ENCODE measurements at regions not wholly inside any gene's neighbourhood (a gene's known extent, or its start where the extent isn't known, plus 50 kb on each side); places are given as distances from the start of the nearest gene placed in this dataset.

- peaks cover 52% of the 10 kb centered on the region for H3K4me1 Mint-ChIP-seq (ENCODE audit: low read depth, unreplicated experiment)
- peak overlapping the region; percentile 13 for H3K27ac Mint-ChIP-seq (ENCODE audit: unreplicated experiment)
These were observed 99.0 kb upstream of the PLXNA2 start for GRCh38 chr1:208343226-208343625.

GRCh38 chr1:208344202-208344857 lies 100.1 kb upstream of the PLXNA2 start:
- peaks cover 16% of the 10 kb centered on the region for H3K27me3 Mint-ChIP-seq (ENCODE audit: unreplicated experiment)
- H3K4me1 Mint-ChIP-seq (ENCODE audit: low read depth, unreplicated experiment), result peaks cover 57% of the 10 kb centered on the region
- no peak overlapping the region for H3K4me3 Mint-ChIP-seq (ENCODE audit: unreplicated experiment)
- peak overlapping the region; percentile 35 for H3K27ac Mint-ChIP-seq (ENCODE audit: unreplicated experiment)
- no peak for DNase-seq
- peaks cover 9% of the 10 kb centered on the region for H3K9me3 Mint-ChIP-seq (ENCODE audit: unreplicated experiment)
- peaks cover 4% of the 10 kb centered on the region for H3K36me3 Mint-ChIP-seq (ENCODE audit: unreplicated experiment)
- TF ChIP-seq CTCF (IDR thresholded peaks at IDR 0.05; ENCODE audit: partially characterized antibody, unreplicated experiment), result no peak

More at GRCh38 chr1:208343226-208343625, 99.0 kb upstream of the PLXNA2 start:
- H3K36me3 Mint-ChIP-seq (ENCODE audit: unreplicated experiment), result peaks cover 4% of the 10 kb centered on the region
- H3K9me3 Mint-ChIP-seq (ENCODE audit: unreplicated experiment), result peaks cover 7% of the 10 kb centered on the region
- no peak overlapping the region for H3K4me3 Mint-ChIP-seq (ENCODE audit: unreplicated experiment)
- DNase-seq, result no peak
- H3K27me3 Mint-ChIP-seq (ENCODE audit: unreplicated experiment), result peaks cover 10% of the 10 kb centered on the region
- TF ChIP-seq CTCF (IDR thresholded peaks at IDR 0.05; ENCODE audit: partially characterized antibody, unreplicated experiment), result no peak

DNA sequence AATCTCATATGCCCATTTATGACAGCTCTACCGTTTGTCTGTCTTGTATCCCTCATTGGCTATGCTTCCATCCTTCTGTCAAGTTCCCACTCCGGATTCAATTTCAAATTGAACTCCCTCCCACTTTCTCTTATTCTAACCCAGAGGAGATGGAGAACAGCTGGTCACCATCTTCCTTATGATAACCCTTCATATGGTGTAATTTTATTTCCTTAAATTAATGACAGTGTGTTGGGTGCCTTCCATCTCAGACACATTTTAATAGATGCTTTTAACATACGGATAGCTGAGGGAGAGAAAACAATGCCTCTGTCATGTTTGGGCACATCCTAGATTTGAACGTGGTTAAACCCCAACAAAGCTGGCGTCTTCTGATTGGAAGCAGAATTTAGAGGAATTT lies 103.0 kb upstream of the PLXNA2 start:
- Mint-ChIP-seq H3K27me3 (ENCODE audit: unreplicated experiment) (peaks cover 20% of the 10 kb centered on the region), H3K27ac (ENCODE audit: unreplicated experiment) (peak overlapping the region; percentile 25), H3K36me3 (ENCODE audit: unreplicated experiment) (peaks cover 4% of the 10 kb centered on the region), H3K4me1 (ENCODE audit: low read depth, unreplicated experiment) (peaks cover 57% of the 10 kb centered on the region), H3K4me3 (ENCODE audit: unreplicated experiment) (no peak overlapping the region), H3K9me3 (ENCODE audit: unreplicated experiment) (peaks cover 17% of the 10 kb centered on the region)
- no peak for DNase-seq
- TF ChIP-seq CTCF (IDR thresholded peaks at IDR 0.05; ENCODE audit: partially characterized antibody, unreplicated experiment), result no peak

GRCh38 chr1:208349694-208350330 lies 105.6 kb upstream of the PLXNA2 start:
- TF ChIP-seq CTCF (IDR thresholded peaks at IDR 0.05; ENCODE audit: partially characterized antibody, unreplicated experiment), result no peak
- peaks cover 38% of the 10 kb centered on the region for H3K4me1 Mint-ChIP-seq (ENCODE audit: low read depth, unreplicated experiment)
- H3K27ac Mint-ChIP-seq (ENCODE audit: unreplicated experiment), result peak overlapping the region; percentile 91
- H3K36me3 Mint-ChIP-seq (ENCODE audit: unreplicated experiment), result no peaks in the 10 kb centered on the region
- H3K4me3 Mint-ChIP-seq (ENCODE audit: unreplicated experiment), result peak overlapping the region; percentile 40
- peaks cover 20% of the 10 kb centered on the region for H3K27me3 Mint-ChIP-seq (ENCODE audit: unreplicated experiment)
- H3K9me3 Mint-ChIP-seq (ENCODE audit: unreplicated experiment), result peaks cover 10% of the 10 kb centered on the region
- DNase-seq, result peak; percentile 69

DNA sequence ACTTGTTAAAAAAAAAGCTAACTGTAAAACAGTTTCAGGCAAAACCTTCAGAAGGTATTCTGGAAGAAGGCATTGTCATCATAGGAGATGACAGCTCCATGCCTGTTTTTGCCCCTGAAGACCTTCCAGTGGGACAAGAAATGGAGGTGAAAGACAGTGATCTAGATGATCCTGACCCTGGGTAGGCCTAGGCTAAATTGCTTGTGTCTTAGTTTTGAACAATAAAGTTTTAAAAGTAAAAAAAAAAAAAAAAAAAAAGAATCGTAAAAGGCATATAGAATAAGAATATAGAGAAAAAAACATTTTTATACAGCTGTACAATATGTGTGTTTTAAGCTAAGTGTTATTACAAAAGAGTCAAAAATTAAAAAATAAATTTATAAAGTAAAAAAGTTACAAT lies 106.6 kb upstream of the PLXNA2 start:
- H3K27ac Mint-ChIP-seq (ENCODE audit: unreplicated experiment), result no peak overlapping the region
- no peak overlapping the region for H3K4me3 Mint-ChIP-seq (ENCODE audit: unreplicated experiment)
- peaks cover 10% of the 10 kb centered on the region for H3K9me3 Mint-ChIP-seq (ENCODE audit: unreplicated experiment)
- no peak for TF ChIP-seq CTCF (IDR thresholded peaks at IDR 0.05; ENCODE audit: partially characterized antibody, unreplicated experiment)
- H3K36me3 Mint-ChIP-seq (ENCODE audit: unreplicated experiment), result no peaks in the 10 kb centered on the region
- peaks cover 19% of the 10 kb centered on the region for H3K27me3 Mint-ChIP-seq (ENCODE audit: unreplicated experiment)
- no peak for DNase-seq
- peaks cover 39% of the 10 kb centered on the region for H3K4me1 Mint-ChIP-seq (ENCODE audit: low read depth, unreplicated experiment)
